WTC11 (cell line): ENCODE measurements at regions not wholly inside any gene's neighbourhood (a gene's known extent, or its start where the extent isn't known, plus 50 kb on each side); places are given as distances from the start of the nearest gene placed in this dataset.

Source experiments
- ATAC-seq: fragments of 200-7000 bp; cut with Tn5 transposase; 2 replicates; pipeline ENCODE4 v1.10.0; 2021; ENCODE audit warnings: mild to moderate bottlenecking, moderate library complexity
- CTCF ChIA-PET: fragments of 300-600 bp; sonication (Branson Sonifier 250); formaldehyde crosslinking; loops from one replicate; lab custom pipeline; 2021; ENCODE audit warnings: antibody characterized with exemption; lab: Charles Lee
- POLR2A ChIA-PET: fragments of 350-600 bp; sonication (Branson Sonifier 250); formaldehyde crosslinking; loops from one replicate; lab custom pipeline; 2021; ENCODE audit warnings: antibody characterized with exemption; lab: Charles Lee
- DNase-seq: peaks from one replicate; pipeline ENCODE4 v3.0.0; 2021; ENCODE audit warnings: low spot score
- H3K27ac Mint-ChIP-seq: 2 replicates; pipeline ENCODE4 v1.8.0; 2021; ENCODE audit warnings: mixed read lengths
- H3K27me3 Mint-ChIP-seq: 2 replicates; pipeline ENCODE4 v1.8.0; 2021; ENCODE audit warnings: low read depth, mild to moderate bottlenecking, moderate library complexity, mixed read lengths
- H3K36me3 Mint-ChIP-seq: 2 replicates; pipeline ENCODE4 v1.8.0; 2021; ENCODE audit warnings: mixed read lengths
- H3K4me1 Mint-ChIP-seq: 2 replicates; pipeline ENCODE4 v1.8.0; 2022; ENCODE audit warnings: mixed read lengths
- H3K4me3 Mint-ChIP-seq: 2 replicates; pipeline ENCODE4 v1.8.0; 2021; ENCODE audit warnings: mild to moderate bottlenecking, moderate library complexity, mixed read lengths
- H3K9me3 Mint-ChIP-seq: 2 replicates; pipeline ENCODE4 v1.8.0; 2021; ENCODE audit warnings: mixed read lengths
- ATF1 ChIP-seq: sonication (generic); formaldehyde crosslinking; IDR thresholded peaks from 2 replicates; pipeline ENCODE4 v1.8.1; 2023; ENCODE audit warnings: mild to moderate bottlenecking, moderate library complexity, missing genetic modification reagents
- E2F5 ChIP-seq: sonication (generic); formaldehyde crosslinking; IDR thresholded peaks from 2 replicates; pipeline ENCODE4 v1.8.1; 2022; ENCODE audit warnings: mild to moderate bottlenecking, moderate library complexity, missing genetic modification reagents
- FOXJ3 ChIP-seq: sonication (generic); formaldehyde crosslinking; IDR thresholded peaks from 2 replicates; pipeline ENCODE4 v1.9.0; 2021; ENCODE audit warnings: missing genetic modification reagents, mild to moderate bottlenecking, borderline replicate concordance
- GRHL2 ChIP-seq: fragments of 250-450 bp; sonication (Bioruptor Pico); IDR thresholded peaks from 2 replicates; pipeline ENCODE4 v1.8.0; 2022; ENCODE audit warnings: mild to moderate bottlenecking, moderate library complexity; ENCODE audit not compliant: insufficient replicate concordance, severe bottlenecking
- HMGXB4 ChIP-seq: sonication (generic); formaldehyde crosslinking; IDR thresholded peaks from 2 replicates; pipeline ENCODE4 v1.8.1; 2023; ENCODE audit warnings: mild to moderate bottlenecking, moderate library complexity, missing genetic modification reagents
- JUN ChIP-seq: sonication (generic); formaldehyde crosslinking; IDR thresholded peaks from 2 replicates; pipeline ENCODE4 v1.8.0; 2023; ENCODE audit warnings: mild to moderate bottlenecking, missing genetic modification reagents
- KAT7 ChIP-seq: sonication (generic); formaldehyde crosslinking; IDR thresholded peaks from 2 replicates; pipeline ENCODE4 v1.8.1; 2023; ENCODE audit warnings: missing genetic modification reagents, mild to moderate bottlenecking, borderline replicate concordance
- MAX ChIP-seq: sonication (generic); formaldehyde crosslinking; IDR thresholded peaks from 2 replicates; pipeline ENCODE4 v1.8.0; 2022; ENCODE audit warnings: mild to moderate bottlenecking, missing genetic modification reagents
- SMAD3 ChIP-seq: sonication (generic); formaldehyde crosslinking; IDR thresholded peaks from 2 replicates; pipeline ENCODE4 v1.8.0; 2022; ENCODE audit warnings: missing genetic modification reagents, mild to moderate bottlenecking, borderline replicate concordance
- SMAD4 ChIP-seq: sonication (generic); formaldehyde crosslinking; IDR thresholded peaks from 2 replicates; pipeline ENCODE4 v1.8.0; 2022; ENCODE audit warnings: mild to moderate bottlenecking, missing genetic modification reagents
- USF2 ChIP-seq: sonication (generic); formaldehyde crosslinking; IDR thresholded peaks from 2 replicates; pipeline ENCODE4 v1.8.1; 2023; ENCODE audit warnings: mild to moderate bottlenecking, missing genetic modification reagents, moderate library complexity
- ZBTB43 ChIP-seq: sonication (generic); formaldehyde crosslinking; IDR thresholded peaks from 2 replicates; pipeline ENCODE4 v1.8.1; 2023; ENCODE audit warnings: mild to moderate bottlenecking, missing genetic modification reagents
- ZNF138 ChIP-seq: sonication (generic); formaldehyde crosslinking; conservative IDR thresholded peaks from 2 replicates; pipeline ENCODE4 v1.8.1; 2022; ENCODE audit warnings: mild to moderate bottlenecking, moderate library complexity, missing genetic modification reagents
- ZNF219 ChIP-seq: sonication (generic); formaldehyde crosslinking; IDR thresholded peaks from 2 replicates; pipeline ENCODE4 v1.8.0; 2023; ENCODE audit warnings: missing genetic modification reagents, mild to moderate bottlenecking, borderline replicate concordance
- ZNF263 ChIP-seq: sonication (generic); formaldehyde crosslinking; IDR thresholded peaks from 2 replicates; pipeline ENCODE4 v1.8.1; 2022; ENCODE audit warnings: low read depth, mild to moderate bottlenecking, moderate library complexity, missing genetic modification reagents
- ZNF425 ChIP-seq: fragments of 250-450 bp; sonication (Bioruptor Pico); conservative IDR thresholded peaks from 2 replicates; pipeline ENCODE4 v1.9.0; 2021; ENCODE audit warnings: mild to moderate bottlenecking
- ZNF532 ChIP-seq: fragments of 250-450 bp; sonication (Bioruptor Pico); IDR thresholded peaks from 2 replicates; pipeline ENCODE4 v1.9.0; 2021; ENCODE audit warnings: mild to moderate bottlenecking, borderline replicate concordance
- ZSCAN18 ChIP-seq: fragments of 250-450 bp; sonication (Bioruptor Pico); IDR thresholded peaks from 2 replicates; pipeline ENCODE4 v2.1.2; 2022; ENCODE audit warnings: mild to moderate bottlenecking, moderate library complexity

GRCh38 chr6:163772701-163773100 is 358.2 kb downstream of the QKI start:
- ChIA-PET CTCF (no interaction called here), POLR2A (no interaction called here)
- DNase-seq = no peak
- Mint-ChIP-seq H3K4me3 (no peak overlapping the region), H3K9me3 (no peaks in the 10 kb centered on the region), H3K4me1 (0 out of 2 replicates have a peak, but pooled peaks cover 4% of the 10 kb centered on the region), H3K36me3 (no peaks in the 10 kb centered on the region), H3K27ac (no peak overlapping the region), H3K27me3 (no peaks in the 10 kb centered on the region)
- TF ChIP-seq ZNF138 (CRISPR knock-in tag) (no peak), ZSCAN18 (CRISPR knock-in tag) (no peak), FOXJ3 (CRISPR knock-in tag) (no peak)
- no peak for ATAC-seq

GRCh38 chr6:163771180-163771579 is 356.7 kb downstream of the QKI start:
- Mint-ChIP-seq H3K36me3 (no peaks in the 10 kb centered on the region), H3K4me1 (0 out of 2 replicates have a peak, but pooled peaks cover 2% of the 10 kb centered on the region), H3K9me3 (no peaks in the 10 kb centered on the region), H3K4me3 (no peak overlapping the region), H3K27ac (no peak overlapping the region), H3K27me3 (no peaks in the 10 kb centered on the region)
- ChIA-PET POLR2A (no interaction called here), CTCF (no interaction called here)
- DNase-seq (no peak), ATAC-seq (no peak)
- TF ChIP-seq ZNF532 (no peak), KAT7 (CRISPR knock-in tag) (no peak), HMGXB4 (CRISPR knock-in tag) (no peak), SMAD3 (CRISPR knock-in tag) (no peak), SMAD4 (CRISPR knock-in tag) (no peak), ZNF219 (CRISPR knock-in tag) (no peak), ZNF425 (no peak)

GRCh38 chr6:163768905-163769304 is 354.4 kb downstream of the QKI start:
- H3K27ac Mint-ChIP-seq = no peak overlapping the region
- CTCF ChIA-PET = no interaction called here
- H3K27me3 Mint-ChIP-seq = no peaks in the 10 kb centered on the region
- DNase-seq (no peak), ATAC-seq (no peak)
- H3K4me1 Mint-ChIP-seq = peaks cover 13% of the 10 kb centered on the region
- H3K9me3 Mint-ChIP-seq = no peaks in the 10 kb centered on the region
- no peak overlapping the region for H3K4me3 Mint-ChIP-seq
- H3K36me3 Mint-ChIP-seq = no peaks in the 10 kb centered on the region
- POLR2A ChIA-PET = no interaction called here
- TF ChIP-seq ZNF263 (CRISPR knock-in tag) (no peak), ZBTB43 (no peak), E2F5 (no peak), JUN (no peak), USF2 (CRISPR knock-in tag) (no peak), ATF1 (CRISPR knock-in tag) (no peak), MAX (CRISPR knock-in tag) (no peak), GRHL2 (CRISPR knock-in tag) (no peak)
